SK-N-SH treated with all-trans-retinoic acid at 6 μM for 48 hours (cell line): ENCODE measurements at regions not wholly inside any gene's neighbourhood (a gene's known extent, or its start where the extent isn't known, plus 50 kb on each side); places are given as distances from the start of the nearest gene placed in this dataset.

Experiments
- ATAC-seq: fragments of 200-7000 bp; cut with Tn5 transposase; 3 replicates; pipeline ENCODE4 v1.9.1; 2020; ENCODE audit warnings: mild to moderate bottlenecking, moderate library complexity
- ARNTL ChIP-seq: fragments of 450-650 bp; formaldehyde crosslinking; IDR thresholded peaks from 2 replicates; pipeline ENCODE4 v1.5.0; 2020; ENCODE audit warnings: low read depth, mild to moderate bottlenecking, moderate library complexity, borderline replicate concordance
- BACH2 ChIP-seq: fragments of 250-450 bp; sonication (Bioruptor Pico); IDR thresholded peaks from 2 replicates; pipeline ENCODE4 v1.9.0; 2021; ENCODE audit warnings: mild to moderate bottlenecking, borderline replicate concordance
- CSDC2 ChIP-seq: fragments of 250-450 bp; sonication (Bioruptor Pico); IDR thresholded peaks from 2 replicates; pipeline ENCODE4 v1.5.0; 2020; ENCODE audit warnings: mild to moderate bottlenecking, moderate library complexity
- ESRRG ChIP-seq: fragments of 250-450 bp; sonication (Bioruptor Pico); IDR thresholded peaks from 2 replicates; pipeline ENCODE4 v1.6.1; 2021; ENCODE audit warnings: mild to moderate bottlenecking
- GLIS3 ChIP-seq: fragments of 250-450 bp; sonication (Bioruptor Pico); IDR thresholded peaks from 2 replicates; pipeline ENCODE4 v1.5.0; 2020; ENCODE audit warnings: mild to moderate bottlenecking, moderate library complexity
- ISL1 ChIP-seq: fragments of 250-450 bp; sonication (Bioruptor Pico); IDR thresholded peaks from 2 replicates; pipeline ENCODE4 v2.1.2; 2022; ENCODE audit warnings: mild to moderate bottlenecking, moderate library complexity
- POU6F1 ChIP-seq: fragments of 250-450 bp; sonication (Bioruptor Pico); IDR thresholded peaks from 2 replicates; pipeline ENCODE4 v1.8.0; 2021; ENCODE audit warnings: low read depth, mild to moderate bottlenecking, moderate library complexity, borderline replicate concordance
- PPARA ChIP-seq: fragments of 250-450 bp; sonication (Bioruptor Pico); IDR thresholded peaks from 2 replicates; pipeline ENCODE4 v1.5.0; 2020; ENCODE audit warnings: mild to moderate bottlenecking, borderline replicate concordance
- RARB ChIP-seq: fragments of 250-450 bp; sonication (Bioruptor Pico); IDR thresholded peaks from 2 replicates; pipeline ENCODE4 v1.8.0; 2021; ENCODE audit warnings: mild to moderate bottlenecking, moderate library complexity
- SNAI2 ChIP-seq: fragments of 250-450 bp; sonication (Bioruptor Pico); IDR thresholded peaks from 2 replicates; pipeline ENCODE4 v1.5.0; 2020; ENCODE audit warnings: mild to moderate bottlenecking, moderate library complexity
- TOX ChIP-seq: fragments of 250-450 bp; sonication (Bioruptor Pico); IDR thresholded peaks from 2 replicates; pipeline ENCODE4 v1.8.0; 2021; ENCODE audit warnings: mild to moderate bottlenecking, moderate library complexity, borderline replicate concordance
- ZC3H10 ChIP-seq: fragments of 250-450 bp; sonication (Bioruptor Pico); IDR thresholded peaks from 2 replicates; pipeline ENCODE4 v1.5.1; 2021; ENCODE audit warnings: mild to moderate bottlenecking, moderate library complexity
- ZFP30 ChIP-seq: fragments of 450-650 bp; formaldehyde crosslinking; IDR thresholded peaks from 2 replicates; pipeline ENCODE4 v1.5.0; 2022; ENCODE audit warnings: mild to moderate bottlenecking, moderate library complexity
- ZNF565 ChIP-seq: fragments of 450-650 bp; formaldehyde crosslinking; conservative IDR thresholded peaks from 2 replicates; pipeline ENCODE4 v1.5.0; 2020; ENCODE audit warnings: low read depth, mild to moderate bottlenecking, moderate library complexity
- ZNF8 ChIP-seq: fragments of 450-650 bp; formaldehyde crosslinking; IDR thresholded peaks from 2 replicates; pipeline ENCODE4 v1.5.0; 2020; ENCODE audit warnings: mild to moderate bottlenecking, moderate library complexity
- TF ChIP-seq, protein P1 (sequence below): fragments of 250-450 bp; sonication (Bioruptor Pico); IDR thresholded peaks from 2 replicates; pipeline ENCODE4 v1.8.0; 2020; ENCODE audit warnings: mild to moderate bottlenecking, moderate library complexity, borderline replicate concordance
- TF ChIP-seq, protein P2 (sequence below): fragments of 250-450 bp; sonication (Bioruptor Pico); IDR thresholded peaks from 2 replicates; pipeline ENCODE4 v1.5.1; 2021; ENCODE audit warnings: mild to moderate bottlenecking, moderate library complexity
- TF ChIP-seq, protein P3 (sequence below): fragments of 250-450 bp; sonication (Bioruptor Pico); IDR thresholded peaks from 2 replicates; pipeline ENCODE4 v1.5.0; 2020; ENCODE audit warnings: mild to moderate bottlenecking, moderate library complexity

DNA sequence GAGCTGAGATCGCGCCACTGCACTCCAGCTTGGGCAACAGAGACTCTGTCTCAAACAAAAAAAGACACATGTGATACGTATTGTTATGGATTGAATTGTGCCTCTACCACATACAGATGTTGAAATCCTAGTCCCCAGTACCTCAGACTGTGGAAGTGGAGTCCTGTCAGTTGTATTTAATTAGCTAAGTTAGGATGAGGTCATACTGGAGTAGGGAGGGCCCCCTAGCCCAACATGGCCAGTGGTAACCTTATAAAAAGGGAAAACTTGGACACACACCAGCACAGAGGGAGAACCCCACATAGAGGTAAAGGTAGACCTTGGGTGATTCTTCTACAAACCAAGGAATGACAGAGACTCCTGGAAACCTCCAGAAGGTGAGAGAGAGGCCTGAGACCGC is 119.8 kb downstream of the GADD45G start (continued):
- TF ChIP-seq ARNTL (CRISPR knock-in tag) = no peak

DNA sequence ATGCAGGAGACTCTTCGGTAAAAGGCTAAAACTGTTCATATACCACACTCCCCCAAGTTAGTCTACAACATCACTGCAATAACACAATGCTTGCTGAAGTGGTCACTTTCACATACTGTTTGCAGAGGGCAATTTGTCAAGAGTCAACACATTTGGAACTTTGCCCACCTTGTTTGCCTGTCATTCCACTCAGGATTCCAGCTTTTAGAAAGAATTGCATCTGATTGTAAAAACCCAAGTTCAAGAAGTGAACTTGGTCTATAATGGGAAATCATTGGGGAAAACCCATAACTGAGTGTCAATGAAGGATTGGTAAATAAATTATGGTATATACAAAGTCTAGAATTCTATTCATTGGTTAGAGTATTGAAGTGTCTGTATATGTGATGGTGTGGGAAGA is 120.5 kb downstream of the GADD45G start:
- ATAC-seq = no peak
- no peak for TF ChIP-seq RARB
- TF ChIP-seq ZNF565 = no peak
- no peak for TF ChIP-seq CSDC2 (CRISPR knock-in tag)
- TF ChIP-seq TOX (CRISPR knock-in tag) = no peak
- no peak for TF ChIP-seq ZFP30 (CRISPR knock-in tag)
- TF ChIP-seq, protein P1, sequence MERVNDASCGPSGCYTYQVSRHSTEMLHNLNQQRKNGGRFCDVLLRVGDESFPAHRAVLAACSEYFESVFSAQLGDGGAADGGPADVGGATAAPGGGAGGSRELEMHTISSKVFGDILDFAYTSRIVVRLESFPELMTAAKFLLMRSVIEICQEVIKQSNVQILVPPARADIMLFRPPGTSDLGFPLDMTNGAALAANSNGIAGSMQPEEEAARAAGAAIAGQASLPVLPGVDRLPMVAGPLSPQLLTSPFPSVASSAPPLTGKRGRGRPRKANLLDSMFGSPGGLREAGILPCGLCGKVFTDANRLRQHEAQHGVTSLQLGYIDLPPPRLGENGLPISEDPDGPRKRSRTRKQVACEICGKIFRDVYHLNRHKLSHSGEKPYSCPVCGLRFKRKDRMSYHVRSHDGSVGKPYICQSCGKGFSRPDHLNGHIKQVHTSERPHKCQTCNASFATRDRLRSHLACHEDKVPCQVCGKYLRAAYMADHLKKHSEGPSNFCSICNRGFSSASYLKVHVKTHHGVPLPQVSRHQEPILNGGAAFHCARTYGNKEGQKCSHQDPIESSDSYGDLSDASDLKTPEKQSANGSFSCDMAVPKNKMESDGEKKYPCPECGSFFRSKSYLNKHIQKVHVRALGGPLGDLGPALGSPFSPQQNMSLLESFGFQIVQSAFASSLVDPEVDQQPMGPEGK = no peak
- TF ChIP-seq POU6F1 = no peak
- no peak for TF ChIP-seq PPARA
- TF ChIP-seq ESRRG = no peak
- TF ChIP-seq GLIS3 (CRISPR knock-in tag) = no peak
- TF ChIP-seq, all 23 proteins: peak for 0

DNA sequence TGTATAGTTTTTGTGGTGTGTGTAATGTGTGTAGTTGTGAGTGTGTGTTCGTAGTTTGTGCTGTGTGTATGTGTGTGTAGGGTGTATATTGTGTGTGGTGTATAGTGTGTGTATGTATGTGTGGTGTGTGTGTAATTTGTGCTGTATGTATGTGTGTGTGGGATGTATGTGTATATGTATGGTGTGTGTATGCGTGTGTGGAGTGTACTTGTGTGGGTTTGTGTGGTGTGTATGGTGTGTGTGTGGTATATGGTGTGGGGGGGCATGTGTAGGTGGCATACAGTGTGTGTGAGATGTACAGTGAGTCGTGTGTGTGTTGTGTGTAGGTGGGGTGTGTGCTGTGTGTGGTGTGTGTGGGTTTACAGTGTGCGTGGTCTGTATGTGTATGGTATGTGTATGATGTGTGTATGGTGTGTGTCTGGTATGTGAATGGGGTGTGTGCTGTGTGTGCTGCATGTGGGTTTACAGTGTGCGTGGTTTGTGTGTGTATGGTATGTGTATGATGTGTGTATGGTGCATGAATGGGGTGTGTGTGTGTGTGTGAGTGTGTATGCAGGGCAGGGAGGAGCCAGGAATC is 125.2 kb downstream of the GADD45G start:
- TF ChIP-seq BACH2 (no peak), SNAI2 (no peak), POU6F1 (no peak), RARB (no peak), ZC3H10 (no peak), ZNF8 (CRISPR knock-in tag) (no peak), CSDC2 (CRISPR knock-in tag) (no peak), PPARA (no peak), GLIS3 (CRISPR knock-in tag) (no peak)
- TF ChIP-seq, protein P2, sequence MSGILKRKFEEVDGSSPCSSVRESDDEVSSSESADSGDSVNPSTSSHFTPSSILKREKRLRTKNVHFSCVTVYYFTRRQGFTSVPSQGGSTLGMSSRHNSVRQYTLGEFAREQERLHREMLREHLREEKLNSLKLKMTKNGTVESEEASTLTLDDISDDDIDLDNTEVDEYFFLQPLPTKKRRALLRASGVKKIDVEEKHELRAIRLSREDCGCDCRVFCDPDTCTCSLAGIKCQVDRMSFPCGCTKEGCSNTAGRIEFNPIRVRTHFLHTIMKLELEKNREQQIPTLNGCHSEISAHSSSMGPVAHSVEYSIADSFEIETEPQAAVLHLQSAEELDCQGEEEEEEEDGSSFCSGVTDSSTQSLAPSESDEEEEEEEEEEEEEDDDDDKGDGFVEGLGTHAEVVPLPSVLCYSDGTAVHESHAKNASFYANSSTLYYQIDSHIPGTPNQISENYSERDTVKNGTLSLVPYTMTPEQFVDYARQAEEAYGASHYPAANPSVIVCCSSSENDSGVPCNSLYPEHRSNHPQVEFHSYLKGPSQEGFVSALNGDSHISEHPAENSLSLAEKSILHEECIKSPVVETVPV (CRISPR knock-in tag) = no peak
- TF ChIP-seq, all 23 proteins: peak for 0

GRCh38 chr9:89730715-89731114 is 125.9 kb downstream of the GADD45G start:
- no peak for TF ChIP-seq ZNF8 (CRISPR knock-in tag)
- TF ChIP-seq, protein P2 (CRISPR knock-in tag) = no peak
- TF ChIP-seq ZC3H10 = no peak
- TF ChIP-seq BACH2 = no peak
- TF ChIP-seq, protein P1 = no peak
- TF ChIP-seq ISL1 = no peak
- TF ChIP-seq ZNF565 = no peak
- TF ChIP-seq, protein P3, sequence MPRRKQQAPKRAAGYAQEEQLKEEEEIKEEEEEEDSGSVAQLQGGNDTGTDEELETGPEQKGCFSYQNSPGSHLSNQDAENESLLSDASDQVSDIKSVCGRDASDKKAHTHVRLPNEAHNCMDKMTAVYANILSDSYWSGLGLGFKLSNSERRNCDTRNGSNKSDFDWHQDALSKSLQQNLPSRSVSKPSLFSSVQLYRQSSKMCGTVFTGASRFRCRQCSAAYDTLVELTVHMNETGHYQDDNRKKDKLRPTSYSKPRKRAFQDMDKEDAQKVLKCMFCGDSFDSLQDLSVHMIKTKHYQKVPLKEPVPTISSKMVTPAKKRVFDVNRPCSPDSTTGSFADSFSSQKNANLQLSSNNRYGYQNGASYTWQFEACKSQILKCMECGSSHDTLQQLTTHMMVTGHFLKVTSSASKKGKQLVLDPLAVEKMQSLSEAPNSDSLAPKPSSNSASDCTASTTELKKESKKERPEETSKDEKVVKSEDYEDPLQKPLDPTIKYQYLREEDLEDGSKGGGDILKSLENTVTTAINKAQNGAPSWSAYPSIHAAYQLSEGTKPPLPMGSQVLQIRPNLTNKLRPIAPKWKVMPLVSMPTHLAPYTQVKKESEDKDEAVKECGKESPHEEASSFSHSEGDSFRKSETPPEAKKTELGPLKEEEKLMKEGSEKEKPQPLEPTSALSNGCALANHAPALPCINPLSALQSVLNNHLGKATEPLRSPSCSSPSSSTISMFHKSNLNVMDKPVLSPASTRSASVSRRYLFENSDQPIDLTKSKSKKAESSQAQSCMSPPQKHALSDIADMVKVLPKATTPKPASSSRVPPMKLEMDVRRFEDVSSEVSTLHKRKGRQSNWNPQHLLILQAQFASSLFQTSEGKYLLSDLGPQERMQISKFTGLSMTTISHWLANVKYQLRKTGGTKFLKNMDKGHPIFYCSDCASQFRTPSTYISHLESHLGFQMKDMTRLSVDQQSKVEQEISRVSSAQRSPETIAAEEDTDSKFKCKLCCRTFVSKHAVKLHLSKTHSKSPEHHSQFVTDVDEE (CRISPR knock-in tag) = no peak
- no peak for ATAC-seq

More for the DNA sequence above, 125.2 kb downstream of the GADD45G start:
- ATAC-seq = no peak
